ENCODE measurements at regions not wholly inside any gene's neighbourhood (a gene's known extent, or its start where the extent isn't known, plus 50 kb on each side); places are given as distances from the start of the nearest gene placed in this dataset.

- Histone ChIP-seq H3K4me2 (ENCODE audit: insufficient read depth, low read length) (no peak overlapping the region), H3K79me2 (ENCODE audit: insufficient read depth, low read length) (no peaks in the 10 kb centered on the region), H3K36me3 (ENCODE audit: insufficient read depth, low read length) (no peaks in the 10 kb centered on the region), H3K9me3 (ENCODE audit: low read depth, low read length) (no peaks in the 10 kb centered on the region), H3K27me3 (ENCODE audit: insufficient read depth, low read length) (no peaks in the 10 kb centered on the region), H2AFZ (ENCODE audit: low read length) (no peak overlapping the region), H3K27ac (ENCODE audit: low read depth, low read length) (no peak overlapping the region), H3K4me1 (ENCODE audit: insufficient read depth, low read length) (peaks cover 2% of the 10 kb centered on the region), H3K4me3 (ENCODE audit: insufficient read depth, low read length) (no peak overlapping the region), H4K20me1 (ENCODE audit: insufficient read depth, low read length) (no peaks in the 10 kb centered on the region)
- TF ChIP-seq CTCF (IDR thresholded peaks at IDR 0.05; ENCODE audit: extremely low read depth, low read depth, low read length), result no peak
- DNase-seq (ENCODE audit: insufficient read length, low spot score, missing footprints), result no peak
Measured at GRCh38 chr2:19763731-19764130, 138.1 kb downstream of the TTC32 start.

- H2AFZ ChIP-seq (ENCODE audit: low read length), result no peak overlapping the region
Measured at GRCh38 chr2:19762959-19763605, 138.7 kb downstream of the TTC32 start.

GRCh38 chr2:19762142-19762541 is 139.6 kb downstream of the TTC32 start:
- no peak for DNase-seq (ENCODE audit: insufficient read length, low spot score, missing footprints)

More at GRCh38 chr2:19762959-19763605, 138.7 kb downstream of the TTC32 start:
- no peaks in the 10 kb centered on the region for H3K9me3 ChIP-seq (ENCODE audit: low read depth, low read length)
- DNase-seq (ENCODE audit: insufficient read length, low spot score, missing footprints), result no peak
- no peaks in the 10 kb centered on the region for H3K36me3 ChIP-seq (ENCODE audit: insufficient read depth, low read length)
- no peak overlapping the region for H3K4me3 ChIP-seq (ENCODE audit: insufficient read depth, low read length)
- no peak overlapping the region for H3K27ac ChIP-seq (ENCODE audit: low read depth, low read length)
- H3K27me3 ChIP-seq (ENCODE audit: insufficient read depth, low read length), result no peaks in the 10 kb centered on the region
- H3K4me2 ChIP-seq (ENCODE audit: insufficient read depth, low read length), result no peak overlapping the region
- no peaks in the 10 kb centered on the region for H4K20me1 ChIP-seq (ENCODE audit: insufficient read depth, low read length)
- no peaks in the 10 kb centered on the region for H3K79me2 ChIP-seq (ENCODE audit: insufficient read depth, low read length)
- peaks cover 2% of the 10 kb centered on the region for H3K4me1 ChIP-seq (ENCODE audit: insufficient read depth, low read length)
- no peak for TF ChIP-seq CTCF (IDR thresholded peaks at IDR 0.05; ENCODE audit: extremely low read depth, low read depth, low read length)

GRCh38 chr2:19759880-19760279 is 141.9 kb downstream of the TTC32 start:
- Histone ChIP-seq H3K9me3 (ENCODE audit: low read depth, low read length) (no peaks in the 10 kb centered on the region), H3K79me2 (ENCODE audit: insufficient read depth, low read length) (no peaks in the 10 kb centered on the region), H2AFZ (ENCODE audit: low read length) (no peak overlapping the region), H3K27me3 (ENCODE audit: insufficient read depth, low read length) (no peaks in the 10 kb centered on the region), H3K4me3 (ENCODE audit: insufficient read depth, low read length) (no peak overlapping the region), H3K4me2 (ENCODE audit: insufficient read depth, low read length) (no peak overlapping the region), H4K20me1 (ENCODE audit: insufficient read depth, low read length) (no peaks in the 10 kb centered on the region), H3K36me3 (ENCODE audit: insufficient read depth, low read length) (no peaks in the 10 kb centered on the region), H3K4me1 (ENCODE audit: insufficient read depth, low read length) (peaks cover 6% of the 10 kb centered on the region), H3K27ac (ENCODE audit: low read depth, low read length) (no peak overlapping the region)
- no peak for TF ChIP-seq CTCF (IDR thresholded peaks at IDR 0.05; ENCODE audit: extremely low read depth, low read depth, low read length)
- DNase-seq (ENCODE audit: insufficient read length, low spot score, missing footprints), result no peak

More at GRCh38 chr2:19762142-19762541, 139.6 kb downstream of the TTC32 start:
- H3K4me1 ChIP-seq (ENCODE audit: insufficient read depth, low read length), result peaks cover 6% of the 10 kb centered on the region
- H3K9me3 ChIP-seq (ENCODE audit: low read depth, low read length), result no peaks in the 10 kb centered on the region
- no peaks in the 10 kb centered on the region for H3K79me2 ChIP-seq (ENCODE audit: insufficient read depth, low read length)
- H3K4me3 ChIP-seq (ENCODE audit: insufficient read depth, low read length), result no peak overlapping the region
- H4K20me1 ChIP-seq (ENCODE audit: insufficient read depth, low read length), result no peaks in the 10 kb centered on the region
- no peak for TF ChIP-seq CTCF (IDR thresholded peaks at IDR 0.05; ENCODE audit: extremely low read depth, low read depth, low read length)
- H3K27me3 ChIP-seq (ENCODE audit: insufficient read depth, low read length), result no peaks in the 10 kb centered on the region
- no peak overlapping the region for H3K4me2 ChIP-seq (ENCODE audit: insufficient read depth, low read length)
- H3K27ac ChIP-seq (ENCODE audit: low read depth, low read length), result no peak overlapping the region
- no peaks in the 10 kb centered on the region for H3K36me3 ChIP-seq (ENCODE audit: insufficient read depth, low read length)
- H2AFZ ChIP-seq (ENCODE audit: low read length), result no peak overlapping the region
